Stomach (tissue), 8 donors: ENCODE measurements at regions not wholly inside any gene's neighbourhood (a gene's known extent, or its start where the extent isn't known, plus 50 kb on each side); places are given as distances from the start of the nearest gene placed in this dataset.
A peak's percentile ranks its signal among the peaks of the same experiment; 100 is the strongest.

Experiments used
- DNase-seq, 2 donors: peaks; one replicate each; pipeline versions ENCODE4 v3.0.0 to v3.0.0-alpha.2; 2013 to 2019
- H3K27ac ChIP-seq, 5 donors: fragments of 200-600 bp in 4 of 5; sonication (generic) in 4 of 5; one replicate each; pipeline ENCODE4 v1.5.1; 2013 to 2019; ENCODE audit warnings: mild to moderate bottlenecking in 1 of 5, moderate library complexity in 1 of 5
- H3K27me3 ChIP-seq, 3 donors: fragments of 200-600 bp; sonication (generic); one replicate each; pipeline ENCODE4 v1.5.1; 2017 to 2019; ENCODE audit warnings: mixed run types in 1 of 3
- H3K36me3 ChIP-seq, 4 donors: fragments of 200-600 bp; sonication (generic); 1 replicate in 3 of 4; 2 replicates in 1 of 4; pipeline ENCODE4 v1.5.1; 2016 to 2019
- H3K4me1 ChIP-seq, 4 donors: fragments of 200-600 bp; sonication (generic); one replicate each; pipeline ENCODE4 v1.5.1; 2016 to 2019
- H3K4me3 ChIP-seq, 4 donors: fragments of 200-600 bp; sonication (generic) in 3 of 4; one replicate each; pipeline ENCODE4 v1.5.1; 2016 to 2019; ENCODE audit warnings: mild to moderate bottlenecking in 1 of 4
- H3K9me3 ChIP-seq, 4 donors: fragments of 200-600 bp; sonication (generic); one replicate each; pipeline ENCODE4 v1.5.1; 2016 to 2019
- CTCF ChIP-seq, 7 experiments: fragments of 450-650 bp in 4 of 7; fragments of 200-600 bp in 3 of 7; sonication (generic) in 3 of 7; IDR thresholded peaks; one replicate each; pipeline ENCODE4 v1.5.1; 2016 to 2019; ENCODE audit warnings: antibody characterized with exemption in 7 of 7, control low read depth in 2 of 7, mild to moderate bottlenecking in 1 of 7
- EP300 ChIP-seq: sonication (generic); formaldehyde crosslinking; IDR thresholded peaks from one replicate; pipeline ENCODE4 v1.6.1; 2017; ENCODE audit warnings: antibody characterized with exemption
- POLR2A ChIP-seq, 4 donors: fragments of 450-650 bp; IDR thresholded peaks; one replicate each; pipeline ENCODE4 v1.6.1; 2016; ENCODE audit warnings: antibody characterized with exemption in 4 of 4, control low read depth in 2 of 4, mild to moderate bottlenecking in 1 of 4, moderate library complexity in 1 of 4
- POLR2AphosphoS5 ChIP-seq, 3 donors: sonication (generic); formaldehyde crosslinking; IDR thresholded peaks; one replicate each; pipeline ENCODE4 v1.6.1; 2016; ENCODE audit warnings: antibody characterized with exemption in 3 of 3
- WGBS, 5 donors: extraction: QIAGEN DNeasy Blood & Tissue Kit in 3 of 5; methylation state at CpG; one replicate each; pipeline versions ENCODE4 v1.1.5 to v1.1.7; 2013 to 2018; 5-methylcytosine and 5-hydroxymethylcytosine counted together
- intact Hi-C: fragments of 100-400 bp; cut with DNase I; formaldehyde crosslinking; loops from one replicate; pipeline ENCODE4 v1.15.1; 2023; ENCODE audit warnings: low total_unique reads
- donor health status: healthy with polysubstance abuse.
- donor health status: Bipolar disorder and iron deficiency.
- donor health status: healthy.

DNA sequence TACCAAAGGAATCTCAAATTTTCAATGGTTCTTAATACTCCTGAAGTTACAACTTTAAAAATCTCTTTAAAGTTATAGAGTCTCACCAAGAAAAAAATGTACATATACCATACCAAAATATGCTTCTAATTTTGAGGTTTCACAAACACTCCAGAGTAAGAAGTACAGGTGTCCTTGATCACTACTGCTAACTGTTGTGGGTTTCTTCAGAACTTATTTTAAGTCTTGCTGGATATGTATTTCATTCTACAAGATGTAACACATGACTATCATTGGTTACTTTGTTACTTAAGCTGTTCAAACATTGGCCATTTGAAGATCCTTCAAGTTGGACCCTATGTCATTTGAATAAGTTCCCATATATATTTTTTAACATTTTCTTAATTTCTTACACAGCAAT, 808.0 kb downstream of the PCDH19 start:
- Histone ChIP-seq H3K27me3 (no peaks in the 10 kb centered on the region), H3K9me3 (no peaks in the 10 kb centered on the region), H3K4me3 (no peak overlapping the region), H3K36me3 (no peaks in the 10 kb centered on the region), H3K4me1 (no peaks in the 10 kb centered on the region), H3K27ac (no peak overlapping the region)
- intact Hi-C loops: no loop called here
- TF ChIP-seq CTCF (IDR thresholded peaks at IDR 0.05) (no peak), EP300 (no peak), POLR2AphosphoS5 (IDR thresholded peaks at IDR 0.05) (no peak), POLR2A (IDR thresholded peaks at IDR 0.05) (no peak)
- DNase-seq: no peak

DNA sequence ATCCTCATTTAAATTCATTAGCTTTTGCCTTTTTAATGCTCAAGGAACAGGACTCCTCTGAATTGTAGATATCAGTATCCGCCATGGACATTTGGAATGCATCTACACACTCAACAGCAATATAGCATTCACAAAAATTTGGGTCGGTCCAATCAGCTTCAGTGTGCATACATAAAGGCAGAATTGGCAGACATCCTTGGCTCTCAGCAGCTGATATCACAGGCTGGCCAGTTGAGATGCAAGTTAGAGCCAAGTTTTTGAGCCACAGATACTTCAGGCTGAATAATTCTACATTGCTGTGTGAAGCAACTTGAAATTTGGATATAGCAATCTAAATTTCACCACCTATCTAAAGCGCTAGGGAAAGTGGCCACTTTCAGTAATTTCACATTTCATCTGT, 821.1 kb downstream of the PCDH19 start:
- peak in 1 of 2 donors; percentile 20 for DNase-seq
- Histone ChIP-seq H3K36me3 (no peaks in the 10 kb centered on the region), H3K9me3 (no peaks in the 10 kb centered on the region), H3K27ac (no peak overlapping the region), H3K27me3 (no peaks in the 10 kb centered on the region), H3K4me1 (no peaks in the 10 kb centered on the region), H3K4me3 (no peak overlapping the region)
- no peak for TF ChIP-seq POLR2AphosphoS5 (IDR thresholded peaks at IDR 0.05)
- no peak for TF ChIP-seq POLR2A (IDR thresholded peaks at IDR 0.05)
- no peak for TF ChIP-seq CTCF (IDR thresholded peaks at IDR 0.05)
- TF ChIP-seq EP300: no peak
- 56 to 93% (median 78%) methylated on average over 3 of the region's 3 CpGs for WGBS, 5 donors
- intact Hi-C loops: no loop called here

DNA sequence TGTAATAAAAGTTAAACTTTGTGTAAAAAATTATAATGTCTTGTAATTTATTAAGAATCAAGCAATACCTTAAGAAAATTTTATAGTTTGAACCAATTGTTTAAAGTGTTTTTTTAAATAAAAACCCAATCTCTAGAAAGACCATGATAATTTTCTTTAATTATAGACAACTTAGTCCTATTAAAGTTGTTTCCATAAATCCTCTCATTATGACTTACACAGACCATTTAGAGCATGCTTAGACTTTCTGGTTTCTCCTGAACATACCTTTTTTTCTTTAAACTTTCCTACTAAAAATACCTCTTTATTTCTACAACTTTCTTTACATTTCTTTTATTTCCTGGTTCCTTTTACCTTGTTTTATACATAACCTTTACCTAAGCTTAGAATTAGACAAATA, 837.4 kb downstream of the PCDH19 start:
- no peak for DNase-seq
- intact Hi-C loops: no loop called here
- no peaks in the 10 kb centered on the region for H3K27me3 ChIP-seq
- H3K4me1 ChIP-seq: no peaks in the 10 kb centered on the region
- peaks cover 0 to 27% (median 12%) of the 10 kb centered on the region in 4 donors for H3K9me3 ChIP-seq
- H3K27ac ChIP-seq: no peak overlapping the region
- H3K36me3 ChIP-seq: no peaks in the 10 kb centered on the region
- no peak overlapping the region for H3K4me3 ChIP-seq
- TF ChIP-seq CTCF (IDR thresholded peaks at IDR 0.05) (no peak), EP300 (no peak), POLR2AphosphoS5 (IDR thresholded peaks at IDR 0.05) (no peak), POLR2A (IDR thresholded peaks at IDR 0.05) (no peak)

- intact Hi-C loops: no loop called here
- 67 to 82% (median 75%) methylated on average over 5 of the region's 5 CpGs for WGBS, 5 donors
Measured at GRCh38 chrX:99549381-99549780, 860.7 kb downstream of the PCDH19 start.

More at GRCh38 chrX:99549381-99549780, 860.7 kb downstream of the PCDH19 start:
- no peak for DNase-seq
- TF ChIP-seq CTCF (IDR thresholded peaks at IDR 0.05) (no peak), POLR2A (IDR thresholded peaks at IDR 0.05) (no peak), EP300 (no peak), POLR2AphosphoS5 (IDR thresholded peaks at IDR 0.05) (no peak)
- peaks cover 0 to 6% (median 0%) of the 10 kb centered on the region in 4 donors for H3K9me3 ChIP-seq
- no peak overlapping the region for H3K4me3 ChIP-seq
- no peaks in the 10 kb centered on the region for H3K4me1 ChIP-seq
- H3K36me3 ChIP-seq: no peaks in the 10 kb centered on the region
- H3K27ac ChIP-seq: no peak overlapping the region
- no peaks in the 10 kb centered on the region for H3K27me3 ChIP-seq
